Astrocyte of the spinal cord (primary cell): ENCODE measurements at regions not wholly inside any gene's neighbourhood (a gene's known extent, or its start where the extent isn't known, plus 50 kb on each side); places are given as distances from the start of the nearest gene placed in this dataset.

Experiments
- DNase-seq: peaks from one replicate; pipeline ENCODE4 v3.0.0; 2011; ENCODE audit warnings: low read depth, low spot score
- H3K4me3 ChIP-seq: 2 replicates; pipeline ENCODE4 v1.5.1; 2011; ENCODE audit warnings: low read depth, mild to moderate bottlenecking, low read length, moderate library complexity
- in situ Hi-C: cut with HindIII; loops from 2 replicates; pipeline ENCODE4 v1.10.0; 2017; ENCODE audit warnings: low sequenced_read_pairs
- TF ChIP-seq, protein P1 (sequence below): IDR thresholded peaks from 2 replicates; pipeline ENCODE4 v1.5.1; 2012; ENCODE audit warnings: low read depth, mild to moderate bottlenecking, low read length, inconsistent platforms

DNA sequence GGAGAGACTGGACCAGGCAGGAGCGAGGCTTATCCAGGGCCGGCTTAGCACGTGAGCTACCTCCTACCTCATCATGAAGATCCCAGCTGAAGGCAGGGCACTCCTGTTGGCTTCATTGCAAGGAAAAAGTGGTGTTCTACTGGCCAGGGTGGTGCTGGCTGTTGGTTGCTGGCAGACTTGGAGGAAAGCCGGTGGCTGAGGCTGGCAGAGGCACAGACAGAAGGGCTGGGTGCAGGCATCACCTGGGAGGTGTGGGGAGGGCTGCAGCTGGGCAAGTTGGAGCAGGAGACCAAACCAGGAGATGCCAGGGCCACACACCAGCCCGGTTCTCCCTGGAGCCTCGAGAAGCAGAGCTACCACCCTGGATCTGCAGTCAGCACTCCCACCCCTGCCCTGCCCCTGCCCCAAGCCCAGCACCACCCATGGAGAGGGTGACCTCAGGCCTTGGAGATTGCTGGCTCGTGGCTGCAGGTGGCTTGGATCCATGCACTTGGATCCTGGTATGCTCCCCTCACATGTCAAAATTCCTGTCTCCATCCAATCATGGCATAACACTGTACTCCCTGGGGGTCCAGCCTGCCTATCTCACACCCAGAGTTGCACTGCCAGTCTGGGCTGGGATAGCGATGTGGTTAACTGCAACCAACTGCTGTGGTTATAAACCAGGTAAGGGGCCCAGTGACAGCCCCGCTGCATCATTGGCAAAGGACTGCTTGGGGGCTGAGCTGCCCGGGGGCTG, 49.7 kb downstream of the GLI2 start:
- in situ Hi-C loops = no loop called here
- no peak overlapping the region for H3K4me3 ChIP-seq
- TF ChIP-seq, protein P1, sequence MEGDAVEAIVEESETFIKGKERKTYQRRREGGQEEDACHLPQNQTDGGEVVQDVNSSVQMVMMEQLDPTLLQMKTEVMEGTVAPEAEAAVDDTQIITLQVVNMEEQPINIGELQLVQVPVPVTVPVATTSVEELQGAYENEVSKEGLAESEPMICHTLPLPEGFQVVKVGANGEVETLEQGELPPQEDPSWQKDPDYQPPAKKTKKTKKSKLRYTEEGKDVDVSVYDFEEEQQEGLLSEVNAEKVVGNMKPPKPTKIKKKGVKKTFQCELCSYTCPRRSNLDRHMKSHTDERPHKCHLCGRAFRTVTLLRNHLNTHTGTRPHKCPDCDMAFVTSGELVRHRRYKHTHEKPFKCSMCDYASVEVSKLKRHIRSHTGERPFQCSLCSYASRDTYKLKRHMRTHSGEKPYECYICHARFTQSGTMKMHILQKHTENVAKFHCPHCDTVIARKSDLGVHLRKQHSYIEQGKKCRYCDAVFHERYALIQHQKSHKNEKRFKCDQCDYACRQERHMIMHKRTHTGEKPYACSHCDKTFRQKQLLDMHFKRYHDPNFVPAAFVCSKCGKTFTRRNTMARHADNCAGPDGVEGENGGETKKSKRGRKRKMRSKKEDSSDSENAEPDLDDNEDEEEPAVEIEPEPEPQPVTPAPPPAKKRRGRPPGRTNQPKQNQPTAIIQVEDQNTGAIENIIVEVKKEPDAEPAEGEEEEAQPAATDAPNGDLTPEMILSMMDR = no peak
- no peak for DNase-seq

DNA sequence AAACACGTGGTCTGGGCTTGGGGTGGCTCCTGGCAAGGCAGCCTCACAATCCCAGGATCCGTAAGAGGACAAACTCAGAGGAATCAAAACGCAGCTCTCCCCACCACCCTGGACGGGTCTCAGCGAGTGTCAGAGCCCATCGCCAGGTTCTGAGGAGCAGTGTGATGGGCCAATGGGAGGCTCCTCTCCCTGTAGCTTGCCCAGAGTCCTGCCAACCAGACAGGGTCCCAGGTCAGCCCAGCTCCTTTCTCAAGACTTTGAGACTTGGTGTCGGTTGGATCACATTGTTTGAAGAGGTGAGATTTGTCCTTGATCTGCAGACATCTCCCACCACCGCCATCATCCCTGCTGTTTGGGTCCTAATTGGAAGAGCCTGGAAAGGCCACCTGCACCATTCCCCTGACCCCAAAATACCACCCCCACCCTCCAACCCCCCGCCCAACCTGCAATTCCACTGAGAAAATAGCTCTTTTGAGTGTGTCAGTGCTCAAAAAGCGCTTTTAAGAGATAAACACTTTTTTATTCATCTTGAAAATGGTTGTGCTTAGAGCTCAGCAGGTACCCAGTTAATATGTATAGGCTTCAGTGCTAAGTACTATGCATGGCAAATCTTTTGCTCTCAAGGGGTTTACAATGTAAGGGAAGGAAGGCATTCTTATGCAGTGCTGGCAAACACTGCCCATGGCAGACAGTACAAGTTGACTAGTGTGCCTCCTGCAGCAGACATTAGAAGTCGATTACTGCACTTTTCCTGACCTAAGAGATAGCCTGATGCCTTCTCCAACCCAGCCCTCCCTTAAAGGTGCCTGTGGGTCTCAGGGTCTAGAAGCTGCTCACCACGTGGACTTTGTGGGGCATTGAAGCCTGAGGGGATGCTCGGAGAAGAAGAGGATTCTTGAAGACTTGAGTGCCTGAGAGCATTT, 50.6 kb downstream of the GLI2 start:
- H3K4me3 ChIP-seq = no peak overlapping the region
- in situ Hi-C loops = no loop called here
- no peak for DNase-seq
- TF ChIP-seq, protein P1 = no peak

DNA sequence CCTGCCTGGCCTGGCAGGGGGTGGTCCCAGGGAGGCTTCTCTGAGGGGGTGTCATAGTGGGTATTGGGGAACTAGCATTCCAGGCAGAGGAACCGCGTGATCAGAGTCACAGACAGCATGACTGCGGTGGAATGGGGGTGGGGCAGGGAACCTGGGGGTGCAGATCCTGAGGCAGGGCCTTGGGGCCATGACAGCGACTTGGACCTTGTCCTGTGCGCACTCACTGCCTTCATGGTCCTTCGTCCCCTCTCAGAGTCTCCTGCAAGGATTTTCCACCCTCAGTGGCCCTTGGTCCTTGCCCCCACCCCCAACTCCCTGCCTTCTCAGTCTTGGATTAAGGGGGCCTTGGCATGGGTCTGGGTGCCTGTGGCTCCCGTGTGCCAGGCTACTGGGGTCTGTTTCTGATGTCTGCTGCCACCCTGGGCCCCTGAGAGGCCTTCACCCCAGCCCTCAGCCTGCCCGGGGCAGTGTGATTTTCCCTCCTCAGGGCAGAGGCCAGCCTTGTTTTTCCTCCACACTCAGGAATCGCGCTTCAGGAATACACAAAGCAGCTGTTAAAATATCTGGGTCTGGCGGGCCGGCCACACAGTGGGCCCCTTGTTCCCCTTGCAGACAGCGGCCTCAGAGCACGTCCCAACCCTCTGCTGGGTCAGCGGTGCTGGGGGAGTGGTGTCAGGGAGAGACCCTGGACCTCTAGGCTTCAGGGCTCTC, 51.6 kb downstream of the GLI2 start:
- TF ChIP-seq, protein P1 = no peak
- in situ Hi-C loops = no loop called here
- no peak overlapping the region for H3K4me3 ChIP-seq
- no peak for DNase-seq

DNA sequence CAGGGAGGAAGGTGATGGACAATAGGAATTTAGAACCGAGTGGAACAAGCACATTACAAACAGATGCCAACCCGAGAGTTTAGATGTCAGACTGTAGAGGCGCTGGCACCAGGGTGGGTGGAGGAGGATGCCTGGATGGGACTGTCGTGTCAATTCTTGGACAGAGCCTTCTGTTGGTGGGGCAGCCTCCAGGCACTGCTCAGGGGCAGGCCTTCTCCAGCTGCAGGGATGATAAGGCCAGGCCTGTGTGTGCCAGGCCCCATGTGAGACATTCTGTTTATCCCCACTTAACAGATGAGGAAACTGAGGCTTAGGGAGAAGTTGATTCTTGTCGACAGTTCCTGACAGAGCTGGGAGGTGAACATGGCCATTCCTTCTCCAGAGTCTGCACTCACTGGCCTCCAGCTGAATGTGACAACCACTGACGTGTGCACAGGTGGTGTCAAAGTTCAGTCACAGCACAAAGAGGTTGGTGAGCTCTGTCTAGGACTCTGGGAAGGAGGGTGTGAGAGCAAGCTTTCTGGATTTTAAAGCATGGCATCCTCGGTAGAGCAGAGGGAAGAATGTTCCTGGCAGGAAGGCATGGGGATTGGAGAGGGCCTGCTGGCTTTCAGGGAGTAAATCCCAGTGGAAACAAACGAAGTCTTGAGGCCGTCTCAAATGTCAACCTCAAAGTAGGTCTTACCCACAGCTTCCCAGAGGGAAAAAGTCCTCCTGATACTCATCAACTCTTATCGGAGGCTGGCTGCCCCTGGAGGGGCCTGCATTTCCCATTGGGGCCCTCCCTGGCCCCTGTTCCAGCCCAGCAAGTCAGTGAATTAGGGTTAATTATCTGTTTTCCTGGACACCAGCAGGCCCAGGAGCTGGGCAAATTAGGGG, 52.4 kb downstream of the GLI2 start:
- DNase-seq = no peak
- in situ Hi-C loops = no loop called here
- TF ChIP-seq, protein P1 = no peak
- no peak overlapping the region for H3K4me3 ChIP-seq

DNA sequence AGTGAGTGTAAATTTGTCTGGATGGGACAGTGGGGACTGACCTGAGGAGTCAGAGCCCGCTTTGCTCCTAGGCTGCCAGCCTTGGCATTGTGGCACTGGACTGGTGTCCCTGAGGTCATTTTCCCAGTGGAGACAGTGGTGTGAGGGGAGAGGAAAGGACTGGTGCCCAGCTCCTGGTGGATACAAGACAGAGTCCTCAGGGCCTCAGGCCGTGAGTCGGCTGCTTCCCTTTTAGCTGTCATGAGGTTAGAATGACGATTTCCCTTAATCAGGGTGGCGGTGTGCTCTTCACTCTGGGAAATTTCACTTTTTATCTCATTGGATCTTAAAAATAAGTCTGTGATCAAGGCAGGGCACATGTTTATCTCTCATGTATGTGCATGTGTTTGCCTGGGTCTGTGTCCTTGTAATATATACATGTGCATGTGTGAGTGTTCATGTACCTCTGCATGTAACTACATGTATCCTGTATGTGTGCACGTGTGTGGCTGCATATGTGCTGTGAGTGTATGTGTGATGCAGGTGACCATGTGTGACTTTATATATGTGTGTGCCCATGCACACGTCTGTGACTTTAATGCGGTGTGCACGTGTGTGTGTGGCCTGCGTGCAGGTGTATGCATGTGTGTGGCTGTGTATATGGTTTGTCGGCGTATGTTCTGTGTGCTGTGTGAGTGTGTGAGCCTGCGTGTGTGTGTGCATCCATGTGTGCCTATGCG, 55.7 kb downstream of the GLI2 start:
- TF ChIP-seq, protein P1 = no peak
- no peak for DNase-seq
- no peak overlapping the region for H3K4me3 ChIP-seq
- in situ Hi-C loops = no loop called here
